ENCODE measurements at regions not wholly inside any gene's neighbourhood (a gene's known extent, or its start where the extent isn't known, plus 50 kb on each side); places are given as distances from the start of the nearest gene placed in this dataset.

DNA sequence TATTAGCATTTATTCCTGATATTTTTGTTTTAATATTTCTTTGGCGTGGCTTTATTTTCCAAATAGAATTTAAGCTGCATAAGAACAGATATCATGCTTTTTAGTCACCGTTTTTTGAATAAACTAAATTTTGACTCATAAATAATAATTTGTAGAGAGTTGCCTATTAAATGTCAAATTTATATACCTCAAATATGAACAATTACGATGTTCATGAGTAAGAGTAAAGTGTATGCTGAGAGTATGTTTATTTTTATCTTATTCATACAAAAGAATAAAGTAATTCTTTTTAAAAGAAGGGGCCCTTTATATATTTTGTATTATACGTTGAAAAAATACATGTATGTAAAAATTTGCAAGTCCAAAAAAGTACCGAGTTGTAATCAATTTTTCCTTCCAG, 126.5 kb upstream of the NRIP1 start:
- H3K27me3 Mint-ChIP-seq: no peaks in the 10 kb centered on the region
- no peak overlapping the region for H3K27ac Mint-ChIP-seq
- H3K36me3 Mint-ChIP-seq (ENCODE audit: low read depth): no peaks in the 10 kb centered on the region
- no peak for DNase-seq
- H3K4me3 Mint-ChIP-seq: no peak overlapping the region
- H3K4me1 Mint-ChIP-seq: no peaks in the 10 kb centered on the region
- POLR2A ChIA-PET: no interaction called here
- intact Hi-C loops (cut with micrococcal nuclease): no loop called here
- no peak for ATAC-seq (ENCODE audit: low read depth)
- no peaks in the 10 kb centered on the region for H3K9me3 Mint-ChIP-seq
- TF ChIP-seq, protein P1, sequence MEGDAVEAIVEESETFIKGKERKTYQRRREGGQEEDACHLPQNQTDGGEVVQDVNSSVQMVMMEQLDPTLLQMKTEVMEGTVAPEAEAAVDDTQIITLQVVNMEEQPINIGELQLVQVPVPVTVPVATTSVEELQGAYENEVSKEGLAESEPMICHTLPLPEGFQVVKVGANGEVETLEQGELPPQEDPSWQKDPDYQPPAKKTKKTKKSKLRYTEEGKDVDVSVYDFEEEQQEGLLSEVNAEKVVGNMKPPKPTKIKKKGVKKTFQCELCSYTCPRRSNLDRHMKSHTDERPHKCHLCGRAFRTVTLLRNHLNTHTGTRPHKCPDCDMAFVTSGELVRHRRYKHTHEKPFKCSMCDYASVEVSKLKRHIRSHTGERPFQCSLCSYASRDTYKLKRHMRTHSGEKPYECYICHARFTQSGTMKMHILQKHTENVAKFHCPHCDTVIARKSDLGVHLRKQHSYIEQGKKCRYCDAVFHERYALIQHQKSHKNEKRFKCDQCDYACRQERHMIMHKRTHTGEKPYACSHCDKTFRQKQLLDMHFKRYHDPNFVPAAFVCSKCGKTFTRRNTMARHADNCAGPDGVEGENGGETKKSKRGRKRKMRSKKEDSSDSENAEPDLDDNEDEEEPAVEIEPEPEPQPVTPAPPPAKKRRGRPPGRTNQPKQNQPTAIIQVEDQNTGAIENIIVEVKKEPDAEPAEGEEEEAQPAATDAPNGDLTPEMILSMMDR (IDR thresholded peaks at IDR 0.05): no peak
- CTCF ChIA-PET: no interaction called here

GRCh38 chr21:15192243-15192642, 127.4 kb upstream of the NRIP1 start:
- TF ChIP-seq, protein P1 (IDR thresholded peaks at IDR 0.05): no peak
- Mint-ChIP-seq H3K4me3 (no peak overlapping the region), H3K4me1 (no peaks in the 10 kb centered on the region), H3K36me3 (ENCODE audit: low read depth) (no peaks in the 10 kb centered on the region), H3K27me3 (no peaks in the 10 kb centered on the region), H3K9me3 (no peaks in the 10 kb centered on the region), H3K27ac (no peak overlapping the region)
- intact Hi-C loops (cut with micrococcal nuclease): no loop called here
- no peak for ATAC-seq (ENCODE audit: low read depth)
- POLR2A ChIA-PET: no interaction called here
- CTCF ChIA-PET: no interaction called here
- no peak for DNase-seq

GRCh38 chr21:15193937-15194336, 129.1 kb upstream of the NRIP1 start:
- ATAC-seq (ENCODE audit: low read depth): no peak
- Mint-ChIP-seq H3K4me3 (no peak overlapping the region), H3K27me3 (no peaks in the 10 kb centered on the region), H3K36me3 (ENCODE audit: low read depth) (no peaks in the 10 kb centered on the region), H3K4me1 (no peaks in the 10 kb centered on the region), H3K9me3 (no peaks in the 10 kb centered on the region), H3K27ac (no peak overlapping the region)
- POLR2A ChIA-PET: no interaction called here
- DNase-seq: no peak
- intact Hi-C loops (cut with micrococcal nuclease): no loop called here
- CTCF ChIA-PET: no interaction called here
- TF ChIP-seq, protein P1 (IDR thresholded peaks at IDR 0.05): no peak

- intact Hi-C loops (cut with micrococcal nuclease): no loop called here
- ATAC-seq (ENCODE audit: low read depth) (no peak), DNase-seq (no peak)
- Mint-ChIP-seq H3K9me3 (no peaks in the 10 kb centered on the region), H3K36me3 (ENCODE audit: low read depth) (no peaks in the 10 kb centered on the region), H3K4me1 (no peaks in the 10 kb centered on the region), H3K27me3 (no peaks in the 10 kb centered on the region), H3K27ac (no peak overlapping the region), H3K4me3 (no peak overlapping the region)
- ChIA-PET POLR2A (no interaction called here), CTCF (no interaction called here)
- TF ChIP-seq, protein P1 (IDR thresholded peaks at IDR 0.05): no peak
Observed at GRCh38 chr21:15195104-15195503, 130.3 kb upstream of the NRIP1 start.

- DNase-seq: no peak
- TF ChIP-seq, protein P1 (IDR thresholded peaks at IDR 0.05): no peak
- no peaks in the 10 kb centered on the region for H3K4me1 Mint-ChIP-seq
- ATAC-seq (ENCODE audit: low read depth): no peak
- no peak overlapping the region for H3K4me3 Mint-ChIP-seq
- intact Hi-C loops (cut with micrococcal nuclease): no loop called here
- H3K36me3 Mint-ChIP-seq (ENCODE audit: low read depth): no peaks in the 10 kb centered on the region
- no peak overlapping the region for H3K27ac Mint-ChIP-seq
- CTCF ChIA-PET: no interaction called here
- H3K27me3 Mint-ChIP-seq: no peaks in the 10 kb centered on the region
- no peaks in the 10 kb centered on the region for H3K9me3 Mint-ChIP-seq
- POLR2A ChIA-PET: no interaction called here
Observed at GRCh38 chr21:15195768-15196167, 131.0 kb upstream of the NRIP1 start.

Measured in activated B cell treated with CpG ODN at 0.5 μM for 24 hours (primary cell).